OCI-LY7 (cell line): ENCODE measurements at regions not wholly inside any gene's neighbourhood (a gene's known extent, or its start where the extent isn't known, plus 50 kb on each side); places are given as distances from the start of the nearest gene placed in this dataset.
A peak's percentile ranks its signal among the peaks of the same experiment; 100 is the strongest.
"Not testable (repeated sequence)": the region's sequence is repeated elsewhere in the genome, so short reads cannot be mapped to it uniquely, and the experiment has no call there.

Experiments used
- BruUV-seq: library from RNA; stranded (reverse); fragments of 400-500 nt; replicated peaks from 2 replicates; lab custom pipeline; 2021; lab: Mats Ljungman, UMichigan
- CTCF ChIA-PET: fragments of 300-600 bp; sonication (Branson Sonifier 250); formaldehyde crosslinking; loops from one replicate; lab custom pipeline; 2022; ENCODE audit warnings: antibody characterized with exemption; ENCODE audit not compliant: unreplicated experiment; lab: Charles Lee
- POLR2A ChIA-PET: fragments of 300-600 bp; sonication (Branson Sonifier 250); formaldehyde crosslinking; loops from one replicate; lab custom pipeline; 2022; ENCODE audit warnings: antibody characterized with exemption; lab: Charles Lee
- DNase-seq: peaks from one replicate; pipeline ENCODE4 v3.0.0-alpha.2; 2015; ENCODE audit warnings: low spot score
- H2AFZ ChIP-seq: fragments of 200-600 bp; sonication (generic), shearing (Covaris generic); 2 replicates; pipeline ENCODE4 v1.6.1; 2014; ENCODE audit warnings: mild to moderate bottlenecking, antibody characterized with exemption, low read length, moderate library complexity
- H3K27ac ChIP-seq: fragments of 200-600 bp; sonication (generic); 2 replicates; pipeline ENCODE4 v1.5.1; 2014; ENCODE audit warnings: mixed run types, low read depth, mild to moderate bottlenecking, moderate library complexity, low read length, inconsistent platforms; ENCODE audit not compliant: poor library complexity, severe bottlenecking
- H3K36me3 ChIP-seq: fragments of 200-600 bp; sonication (generic); 2 replicates; pipeline ENCODE4 v1.6.1; 2014; ENCODE audit warnings: mild to moderate bottlenecking, antibody characterized with exemption, low read length, moderate library complexity, mixed read lengths; ENCODE audit not compliant: insufficient read depth
- H3K4me1 ChIP-seq: fragments of 200-600 bp; sonication (generic); 2 replicates; pipeline ENCODE4 v1.5.1; 2014; ENCODE audit warnings: mild to moderate bottlenecking, low read length; ENCODE audit not compliant: insufficient read depth, poor library complexity, severe bottlenecking
- H3K4me2 ChIP-seq: fragments of 200-600 bp; sonication (generic); 2 replicates; pipeline ENCODE4 v1.6.1; 2014; ENCODE audit warnings: mild to moderate bottlenecking, low read length
- H3K4me3 ChIP-seq: fragments of 200-600 bp; sonication (generic); 2 replicates; pipeline ENCODE4 v1.5.1; 2014; ENCODE audit warnings: mild to moderate bottlenecking, low read depth, low read length; ENCODE audit not compliant: poor library complexity, severe bottlenecking
- H3K79me2 ChIP-seq: fragments of 200-600 bp; sonication (generic); 2 replicates; pipeline ENCODE4 v1.6.1; 2016; ENCODE audit warnings: low read depth, mild to moderate bottlenecking, low read length, moderate library complexity, mixed read lengths; ENCODE audit not compliant: insufficient read depth
- H3K9me2 ChIP-seq: fragments of 200-600 bp; sonication (generic); 2 replicates; pipeline ENCODE4 v1.6.1; 2016; ENCODE audit warnings: mild to moderate bottlenecking, low read length, mixed read lengths; ENCODE audit not compliant: insufficient read depth
- H3K9me3 ChIP-seq: fragments of 200-600 bp; sonication (generic); 2 replicates; pipeline ENCODE4 v1.6.1; 2014; ENCODE audit warnings: mild to moderate bottlenecking, mixed run types, low read length, mixed read lengths
- H4K20me1 ChIP-seq: fragments of 200-600 bp; sonication (generic); 2 replicates; pipeline ENCODE4 v1.6.1; 2014; ENCODE audit warnings: mild to moderate bottlenecking, antibody characterized with exemption, low read length, moderate library complexity, mixed read lengths; ENCODE audit not compliant: insufficient read depth
- EZH2phosphoT487 ChIP-seq: fragments of 200-600 bp; sonication (generic); IDR thresholded peaks from 2 replicates; pipeline ENCODE4 v1.6.1; 2018; ENCODE audit warnings: low read depth, borderline replicate concordance, mild to moderate bottlenecking, mixed run types, antibody characterized with exemption, low read length, moderate library complexity, mixed read lengths
- intact Hi-C: fragments of 100-400 bp; cut with micrococcal nuclease; formaldehyde crosslinking; loops from one replicate; pipeline ENCODE4 v1.10.0; 2022; ENCODE audit not compliant: unreplicated experiment
- TF ChIP-seq, protein P1 (sequence below): fragments of 200-600 bp; sonication (generic); conservative IDR thresholded peaks from 2 replicates; pipeline ENCODE4 v1.5.1; 2014; ENCODE audit warnings: mild to moderate bottlenecking, antibody characterized with exemption, low read length, moderate library complexity, mixed read lengths

DNA sequence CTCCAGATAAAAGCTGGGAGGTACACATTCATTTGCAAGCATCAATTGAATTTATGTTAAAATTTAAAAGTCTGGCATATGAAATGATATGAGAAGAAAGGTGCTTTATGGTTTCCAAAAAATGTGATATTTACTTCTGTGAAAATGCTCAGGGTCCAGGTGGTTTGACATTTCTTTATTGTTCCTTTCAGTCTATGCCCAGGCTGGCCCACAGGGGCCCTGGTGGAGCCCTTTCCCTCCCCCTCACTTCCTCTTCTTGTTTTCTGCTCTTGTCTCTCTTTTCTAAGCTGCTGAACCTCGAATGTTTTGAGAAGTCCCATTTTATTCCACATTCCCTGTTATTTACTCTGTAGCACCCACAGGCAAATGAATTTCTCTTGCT is 127.8 kb downstream of the HS3ST3B1 start:
- POLR2A ChIA-PET: interaction anchor here (0.6 to 2.0 kb wide), 10 partner anchors 11 to 681 kb away, joined by 3 to 6 read pairs (median 3); no protein-coding TSS in a partner anchor
- Histone ChIP-seq H4K20me1 (no peaks in the 10 kb centered on the region), H3K79me2 (no peaks in the 10 kb centered on the region), H2AFZ (peak overlapping the region; percentile 86; the same call in 1 of the 2 replicates), H3K4me3 (peak overlapping the region; percentile 56), H3K36me3 (no peaks in the 10 kb centered on the region), H3K9me2 (no peaks in the 10 kb centered on the region), H3K9me3 (peaks cover 3% of the 10 kb centered on the region; the same call in 1 of the 2 replicates), H3K27ac (peak overlapping the region; percentile 98), H3K4me2 (peak overlapping the region; percentile 85), H3K4me1 (peaks cover 46% of the 10 kb centered on the region)
- DNase-seq: peak; percentile 84
- TF ChIP-seq, protein P1, sequence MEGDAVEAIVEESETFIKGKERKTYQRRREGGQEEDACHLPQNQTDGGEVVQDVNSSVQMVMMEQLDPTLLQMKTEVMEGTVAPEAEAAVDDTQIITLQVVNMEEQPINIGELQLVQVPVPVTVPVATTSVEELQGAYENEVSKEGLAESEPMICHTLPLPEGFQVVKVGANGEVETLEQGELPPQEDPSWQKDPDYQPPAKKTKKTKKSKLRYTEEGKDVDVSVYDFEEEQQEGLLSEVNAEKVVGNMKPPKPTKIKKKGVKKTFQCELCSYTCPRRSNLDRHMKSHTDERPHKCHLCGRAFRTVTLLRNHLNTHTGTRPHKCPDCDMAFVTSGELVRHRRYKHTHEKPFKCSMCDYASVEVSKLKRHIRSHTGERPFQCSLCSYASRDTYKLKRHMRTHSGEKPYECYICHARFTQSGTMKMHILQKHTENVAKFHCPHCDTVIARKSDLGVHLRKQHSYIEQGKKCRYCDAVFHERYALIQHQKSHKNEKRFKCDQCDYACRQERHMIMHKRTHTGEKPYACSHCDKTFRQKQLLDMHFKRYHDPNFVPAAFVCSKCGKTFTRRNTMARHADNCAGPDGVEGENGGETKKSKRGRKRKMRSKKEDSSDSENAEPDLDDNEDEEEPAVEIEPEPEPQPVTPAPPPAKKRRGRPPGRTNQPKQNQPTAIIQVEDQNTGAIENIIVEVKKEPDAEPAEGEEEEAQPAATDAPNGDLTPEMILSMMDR: peak; percentile 53
- no peak for TF ChIP-seq EZH2phosphoT487
- CTCF ChIA-PET: interaction anchor here (1.4 kb wide), 1 partner anchor 68 kb away, joined by 3 read pairs; no protein-coding TSS in a partner anchor
- intact Hi-C loops: loop anchor here (2.0 to 10.0 kb wide), 4 partner anchors 70 to 356 kb away; no protein-coding TSS in a partner anchor
- BruUV-seq: TSS peak; percentile 90

DNA sequence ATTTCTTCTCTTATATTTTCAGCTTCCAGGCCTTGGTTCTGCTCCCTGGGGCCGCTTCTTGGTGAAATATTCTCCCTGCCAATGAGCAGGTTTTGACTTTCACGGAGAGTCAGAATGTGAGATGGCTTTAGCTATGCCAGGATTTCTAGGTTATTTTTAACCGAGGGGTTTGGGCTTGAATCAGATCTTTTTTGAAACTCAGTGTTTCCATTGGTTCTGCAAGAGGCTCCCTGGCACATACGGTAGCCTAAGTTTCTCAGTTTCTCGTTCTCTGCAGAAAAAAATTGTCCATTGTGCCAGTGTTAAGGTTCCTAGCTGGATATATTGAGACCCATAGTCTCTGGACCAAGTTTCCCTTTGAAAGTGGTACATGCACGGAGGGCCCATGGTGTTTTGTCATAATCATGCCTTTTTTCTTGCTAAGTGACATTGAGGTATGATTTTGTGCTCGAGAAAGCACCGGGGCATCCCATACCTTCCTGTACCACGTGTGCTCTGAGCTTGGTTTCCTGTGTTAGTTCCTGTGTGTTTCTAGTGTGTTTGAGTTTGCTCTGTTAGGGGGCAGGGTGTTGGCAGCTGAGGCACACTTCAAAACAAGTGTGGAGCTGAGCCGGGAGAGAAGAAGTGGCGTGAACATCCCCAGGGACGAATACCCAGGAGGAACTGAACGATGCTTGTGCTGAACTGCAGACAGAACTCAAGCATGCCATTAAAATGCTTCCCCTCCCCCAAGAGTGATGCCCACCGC is 127.2 kb downstream of the HS3ST3B1 start:
- Histone ChIP-seq H3K27ac (peak overlapping the region; percentile 98), H3K4me3 (peak overlapping the region; percentile 56), H3K36me3 (no peaks in the 10 kb centered on the region), H3K9me2 (no peaks in the 10 kb centered on the region), H3K9me3 (peaks cover 3% of the 10 kb centered on the region; the same call in 1 of the 2 replicates), H3K4me2 (peak overlapping the region; percentile 85), H3K79me2 (no peaks in the 10 kb centered on the region), H3K4me1 (peaks cover 46% of the 10 kb centered on the region), H2AFZ (peak overlapping the region; percentile 86), H4K20me1 (no peaks in the 10 kb centered on the region)
- no TSS peak for BruUV-seq
- ChIA-PET POLR2A (interaction anchor here (0.7 to 2.0 kb wide), 9 partner anchors 10 to 681 kb away, joined by 3 to 6 read pairs (median 3); no protein-coding TSS in a partner anchor), CTCF (interaction anchor here (1.4 kb wide), 1 partner anchor 67 kb away, joined by 3 read pairs; no protein-coding TSS in a partner anchor)
- intact Hi-C loops: loop anchor here (2.0 to 10.0 kb wide), 4 partner anchors 69 to 357 kb away; no protein-coding TSS in a partner anchor
- peak; percentile 92 for DNase-seq
- TF ChIP-seq, protein P1: no peak
- no peak for TF ChIP-seq EZH2phosphoT487

DNA sequence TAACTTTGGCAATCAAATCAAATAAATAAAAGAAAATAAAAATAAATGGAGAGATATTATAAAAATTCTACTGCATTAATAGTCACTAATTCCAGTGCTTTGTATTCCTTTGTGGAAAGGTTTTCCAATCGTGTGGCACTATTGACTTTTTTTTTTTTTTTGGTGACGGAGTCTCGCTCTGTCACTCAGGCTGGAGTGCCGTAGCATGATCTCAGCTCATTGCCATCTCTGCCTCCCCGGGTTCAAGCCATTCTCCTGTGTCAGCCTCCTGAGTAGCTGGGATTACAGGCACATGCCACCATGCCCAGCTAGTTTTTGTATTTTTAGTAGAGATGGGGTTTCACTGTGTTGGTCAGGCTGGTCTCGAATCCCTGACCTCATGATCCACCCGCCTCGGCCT is 122.3 kb downstream of the HS3ST3B1 start:
- H4K20me1 ChIP-seq, BruUV-seq, H3K9me2 ChIP-seq, H3K4me2 ChIP-seq, DNase-seq, H3K4me3 ChIP-seq, CTCF ChIA-PET, H3K36me3 ChIP-seq, H3K79me2 ChIP-seq, H2AFZ ChIP-seq, H3K9me3 ChIP-seq, H3K27ac ChIP-seq: not testable (repeated sequence)
- intact Hi-C loops: loop anchor here (10.0 kb wide), 2 partner anchors 192 to 362 kb away; no protein-coding TSS in a partner anchor
- peaks cover 24% of the 10 kb centered on the region for H3K4me1 ChIP-seq
- POLR2A ChIA-PET: interaction anchor here (0.8 kb wide), 1 partner anchor 33 kb away, joined by 4 read pairs; no protein-coding TSS in a partner anchor
